IPS-18c (cell line): ENCODE measurements at regions not wholly inside any gene's neighbourhood (a gene's known extent, or its start where the extent isn't known, plus 50 kb on each side); places are given as distances from the start of the nearest gene placed in this dataset.
"Not testable (repeated sequence)": the region's sequence is repeated elsewhere in the genome, so short reads cannot be mapped to it uniquely, and the experiment has no call there.

Experiments
- H3K4me3 ChIP-seq: 2 replicates; pipeline ENCODE4 v1.7.0; 2013; ENCODE audit warnings: low read depth, mild to moderate bottlenecking, low read length, moderate library complexity; ENCODE audit not compliant: insufficient read depth
- H3K9me3 ChIP-seq: one replicate; pipeline ENCODE4 v1.6.1; 2013; ENCODE audit warnings: mild to moderate bottlenecking, low read length, moderate library complexity; ENCODE audit not compliant: control insufficient read depth, insufficient read depth

DNA sequence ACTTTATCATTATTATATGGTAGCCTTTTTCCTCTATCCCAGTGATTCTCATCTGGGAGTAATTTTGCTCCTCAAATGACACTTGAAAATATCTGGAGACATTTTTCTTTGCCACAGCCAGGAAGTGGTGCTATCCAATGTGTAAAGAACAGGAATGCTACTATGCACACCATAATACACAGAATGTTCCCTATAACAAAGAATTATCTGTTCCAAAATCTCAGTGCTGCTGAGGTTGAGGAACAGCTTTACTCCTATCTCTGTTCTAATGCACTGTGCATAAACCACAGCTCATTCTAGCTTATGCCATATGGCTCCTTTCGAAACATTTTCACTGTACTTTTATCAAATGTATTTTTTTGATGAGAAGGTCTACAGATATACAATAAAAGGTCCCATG lies 1231.2 kb upstream of the CELF4 start:
- no peak overlapping the region for H3K4me3 ChIP-seq

DNA sequence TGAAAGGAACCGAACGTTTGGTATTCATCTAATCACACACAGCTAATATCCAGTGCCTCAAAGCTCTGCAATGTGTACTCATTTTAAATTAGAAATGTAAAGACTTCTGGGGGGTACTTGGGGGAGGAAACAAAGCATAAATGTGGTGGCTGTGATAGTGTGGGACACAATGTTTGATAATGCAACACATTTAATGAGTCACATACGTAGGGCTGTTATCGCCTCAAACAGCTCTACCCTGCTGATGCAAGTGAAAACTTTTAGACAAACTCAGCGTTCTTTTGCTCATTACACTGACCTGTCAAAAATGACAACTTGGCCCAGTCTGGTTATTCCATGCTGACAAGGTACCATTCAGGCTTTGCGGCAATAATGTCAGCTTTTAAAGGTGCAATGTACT lies 1227.1 kb upstream of the CELF4 start:
- no peak overlapping the region for H3K4me3 ChIP-seq

More for the DNA sequence above, 1231.2 kb upstream of the CELF4 start:
- no peaks in the 10 kb centered on the region for H3K9me3 ChIP-seq

DNA sequence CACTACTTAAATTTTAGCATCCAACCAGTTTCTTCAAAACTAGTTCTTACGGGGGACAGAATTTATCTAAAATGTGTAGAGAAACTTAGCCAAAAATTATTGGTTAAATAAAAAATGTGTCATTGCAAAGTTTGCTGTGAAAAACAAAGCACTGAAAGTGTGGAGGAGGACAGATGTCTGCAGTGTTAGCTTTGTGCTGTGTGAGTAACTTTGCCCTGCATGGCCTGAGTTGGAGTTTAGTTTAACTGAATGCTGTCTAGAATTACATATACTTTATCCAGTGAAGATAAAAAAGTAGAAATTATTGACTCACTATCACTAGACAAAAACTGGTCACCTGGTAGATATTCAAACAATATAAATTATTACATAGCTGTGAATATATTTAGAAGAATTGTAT lies 1225.2 kb upstream of the CELF4 start:
- Histone ChIP-seq H3K9me3 (no peaks in the 10 kb centered on the region), H3K4me3 (no peak overlapping the region)

More for the DNA sequence above, 1227.1 kb upstream of the CELF4 start:
- no peaks in the 10 kb centered on the region for H3K9me3 ChIP-seq

DNA sequence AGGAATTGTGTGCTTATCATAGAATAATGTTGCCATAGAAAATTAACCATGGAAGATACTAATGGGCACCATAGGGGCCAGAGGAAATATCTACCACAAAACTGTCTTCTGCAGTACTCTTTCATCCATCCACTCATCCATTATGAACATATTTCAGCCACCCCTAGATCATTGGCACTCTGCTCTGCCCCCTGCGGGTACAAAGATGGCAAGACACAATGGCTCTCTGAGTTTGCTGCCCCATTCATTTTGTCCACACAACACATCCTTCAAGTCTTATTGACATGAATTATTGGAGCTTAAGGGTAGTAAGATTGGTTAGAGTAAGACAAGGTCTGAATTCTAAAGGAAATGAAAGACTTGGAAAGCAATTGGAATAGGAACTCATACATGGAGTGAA lies 1224.7 kb upstream of the CELF4 start:
- Histone ChIP-seq H3K9me3 (no peaks in the 10 kb centered on the region), H3K4me3 (no peak overlapping the region)

DNA sequence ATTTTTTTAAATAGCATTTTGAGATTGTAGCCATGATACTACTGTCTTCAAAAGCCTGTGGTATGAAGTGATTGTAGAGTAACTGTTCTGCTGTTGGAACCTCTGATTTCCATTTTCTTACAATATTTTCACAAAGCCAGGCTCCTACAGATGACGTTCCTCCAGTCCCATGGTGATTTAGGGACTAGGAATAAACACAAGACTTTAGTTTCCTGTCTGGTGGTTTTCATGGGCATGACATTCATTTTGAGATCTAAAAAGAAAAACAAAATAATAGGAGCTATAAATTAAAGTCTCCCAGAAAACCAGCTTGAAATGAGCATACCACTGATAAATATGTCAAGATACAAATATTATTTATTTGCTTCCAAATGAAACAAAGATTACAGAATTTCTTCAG lies 1223.5 kb upstream of the CELF4 start:
- Histone ChIP-seq H3K9me3 (no peaks in the 10 kb centered on the region), H3K4me3 (no peak overlapping the region)

DNA sequence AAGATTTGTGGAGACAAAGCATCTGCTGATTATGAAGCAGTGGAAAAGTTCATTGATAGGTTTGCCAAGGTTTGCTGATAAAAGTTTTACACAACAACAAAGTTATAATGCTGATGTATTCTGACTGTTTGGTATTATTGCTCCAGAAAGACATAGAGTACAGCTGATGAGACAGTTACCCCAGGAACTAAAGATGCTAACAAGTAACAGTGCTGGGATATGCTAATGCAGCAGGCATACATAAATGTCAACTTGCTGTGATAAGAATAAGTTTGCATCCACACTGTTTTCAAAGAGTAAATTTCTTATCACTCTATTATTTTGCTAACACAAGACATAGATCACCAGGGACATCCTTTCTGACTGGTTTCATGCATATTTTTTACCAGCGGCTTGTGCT lies 1221.3 kb upstream of the CELF4 start:
- Histone ChIP-seq H3K4me3 (no peak overlapping the region), H3K9me3 (no peaks in the 10 kb centered on the region)

DNA sequence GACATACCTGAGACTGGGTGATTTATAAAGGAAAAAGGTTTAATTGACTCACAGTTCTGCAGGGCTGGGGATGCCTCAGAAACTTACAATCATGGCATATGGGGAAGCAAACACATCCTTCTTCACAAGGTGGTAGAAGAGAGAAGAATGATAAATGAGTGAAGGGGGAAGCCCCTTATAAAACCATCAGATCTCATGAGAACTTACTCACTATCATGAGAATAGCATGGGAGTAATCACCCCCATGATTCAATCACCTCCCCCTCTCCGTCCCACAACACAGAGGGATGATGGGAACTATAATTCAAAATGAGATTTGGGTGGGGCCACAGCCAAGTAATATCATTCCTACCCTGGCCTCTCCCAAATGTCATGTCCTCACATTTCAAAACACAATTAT lies 1206.0 kb upstream of the CELF4 start:
- H3K9me3 ChIP-seq, H3K4me3 ChIP-seq: not testable (repeated sequence)

DNA sequence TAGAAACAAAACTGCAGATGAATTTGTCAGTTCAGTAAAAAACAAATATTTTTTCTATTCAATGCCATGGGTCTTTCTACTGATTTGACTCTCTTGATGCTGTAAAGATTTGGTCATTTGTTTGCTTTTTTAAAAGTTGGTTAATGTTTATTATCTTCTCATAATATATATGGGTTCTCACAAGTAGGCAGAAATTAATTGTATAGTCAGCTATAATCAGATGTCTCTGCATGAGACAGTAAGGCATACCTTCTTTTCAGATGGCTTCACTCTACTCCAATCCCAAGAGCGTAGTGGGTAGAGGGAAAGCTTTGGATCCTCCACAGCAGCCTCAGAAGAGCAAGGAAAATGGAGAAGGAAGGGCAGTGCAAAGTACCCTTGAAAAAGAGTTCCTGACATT lies 1202.9 kb upstream of the CELF4 start:
- Histone ChIP-seq H3K9me3 (no peaks in the 10 kb centered on the region), H3K4me3 (no peak overlapping the region)

DNA sequence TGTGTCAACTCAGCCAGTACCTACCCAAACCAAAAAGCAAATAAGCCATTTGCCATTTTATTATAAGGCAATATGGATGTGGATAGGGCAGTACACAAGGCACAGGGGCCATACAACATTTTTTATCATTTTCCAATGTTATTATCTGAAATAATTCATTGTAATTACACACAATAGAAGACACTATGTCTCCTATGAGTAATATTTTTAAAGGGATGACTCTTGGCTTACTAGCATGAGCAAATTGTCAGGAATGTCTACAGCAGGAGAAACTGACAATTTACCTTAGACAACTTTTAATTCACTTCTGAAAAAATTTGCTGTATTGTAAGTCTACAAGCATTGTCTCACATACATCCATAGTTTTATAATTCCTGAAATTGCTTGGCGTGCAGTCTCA lies 1193.9 kb upstream of the CELF4 start:
- H3K4me3 ChIP-seq: no peak overlapping the region
- no peaks in the 10 kb centered on the region for H3K9me3 ChIP-seq

DNA sequence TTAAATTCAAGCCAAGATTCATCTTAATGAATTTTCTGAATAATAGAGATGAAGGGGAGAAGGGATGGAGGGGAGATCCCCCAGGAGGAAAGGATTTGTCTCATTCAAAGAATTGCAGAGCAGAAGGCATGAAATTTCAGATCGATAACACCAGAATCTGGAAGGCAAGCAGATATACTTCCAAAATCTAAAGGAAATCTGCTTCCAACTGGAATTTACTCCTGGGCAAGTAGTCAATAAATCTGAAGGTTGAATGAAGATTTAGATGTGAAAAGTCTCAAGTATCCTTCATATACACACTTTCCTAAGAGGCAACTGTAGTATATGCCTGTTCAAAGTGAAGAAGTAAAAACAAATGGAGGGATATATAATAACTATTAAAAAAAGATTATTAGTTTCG lies 1190.8 kb upstream of the CELF4 start:
- H3K9me3 ChIP-seq: no peaks in the 10 kb centered on the region
- H3K4me3 ChIP-seq: no peak overlapping the region

DNA sequence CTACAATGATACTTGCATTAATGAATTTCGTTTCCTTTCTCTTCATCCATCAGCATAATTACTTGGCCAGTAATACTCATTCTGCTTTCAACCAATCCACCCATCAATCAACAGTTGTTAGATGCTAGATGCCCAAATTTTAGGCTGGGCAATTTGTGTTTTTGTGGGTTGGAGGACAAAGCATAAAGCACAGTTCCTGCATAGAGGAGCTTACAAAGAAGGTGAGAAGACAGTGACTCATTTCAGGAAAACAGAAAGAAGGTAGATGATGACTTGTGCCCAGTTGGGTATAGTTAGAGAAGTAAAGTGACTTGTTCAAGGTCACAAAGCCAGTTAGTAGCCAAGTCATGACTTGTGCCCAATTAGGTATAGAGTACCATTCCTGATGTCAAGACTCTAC lies 1186.8 kb upstream of the CELF4 start:
- Histone ChIP-seq H3K4me3 (no peak overlapping the region), H3K9me3 (no peaks in the 10 kb centered on the region)

DNA sequence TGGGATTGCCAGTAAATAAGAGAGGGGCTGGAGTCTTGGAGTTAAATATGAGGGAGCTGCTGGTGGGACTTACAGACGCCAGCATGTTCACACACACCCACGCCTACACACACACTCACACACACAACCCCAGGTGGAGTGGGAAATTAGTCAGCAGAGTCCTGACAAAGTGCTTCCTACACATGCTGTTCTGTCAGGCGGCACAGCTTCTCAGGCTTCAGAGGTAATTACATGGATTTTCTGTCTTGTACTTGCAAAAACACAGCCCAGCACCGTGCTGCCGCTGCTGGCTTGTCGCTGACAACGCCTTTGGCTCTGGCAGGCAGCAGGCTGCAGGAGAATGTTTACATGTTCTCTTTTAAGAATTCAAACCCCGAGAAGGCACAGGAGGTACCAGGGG lies 1186.3 kb upstream of the CELF4 start:
- no peaks in the 10 kb centered on the region for H3K9me3 ChIP-seq
- H3K4me3 ChIP-seq: no peak overlapping the region

DNA sequence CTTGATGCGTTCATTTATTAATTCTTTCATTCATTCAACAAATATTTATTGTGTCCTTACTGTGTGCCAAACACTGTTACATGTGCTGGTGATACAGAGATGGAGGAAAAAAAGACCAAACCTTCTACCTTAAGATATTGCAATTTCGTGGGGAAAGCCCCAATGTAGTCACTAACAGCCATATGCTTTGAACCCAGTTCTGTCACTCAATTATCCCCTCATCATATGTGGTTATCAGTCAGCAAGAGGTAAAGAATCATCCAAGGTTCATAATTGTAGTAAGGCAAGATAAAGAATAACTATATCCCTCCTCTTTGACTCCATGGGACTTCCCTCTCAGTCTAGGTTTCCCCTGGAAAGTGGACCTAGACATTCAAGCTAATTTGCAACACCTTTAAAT lies 1185.6 kb upstream of the CELF4 start:
- Histone ChIP-seq H3K9me3 (no peaks in the 10 kb centered on the region), H3K4me3 (no peak overlapping the region)

DNA sequence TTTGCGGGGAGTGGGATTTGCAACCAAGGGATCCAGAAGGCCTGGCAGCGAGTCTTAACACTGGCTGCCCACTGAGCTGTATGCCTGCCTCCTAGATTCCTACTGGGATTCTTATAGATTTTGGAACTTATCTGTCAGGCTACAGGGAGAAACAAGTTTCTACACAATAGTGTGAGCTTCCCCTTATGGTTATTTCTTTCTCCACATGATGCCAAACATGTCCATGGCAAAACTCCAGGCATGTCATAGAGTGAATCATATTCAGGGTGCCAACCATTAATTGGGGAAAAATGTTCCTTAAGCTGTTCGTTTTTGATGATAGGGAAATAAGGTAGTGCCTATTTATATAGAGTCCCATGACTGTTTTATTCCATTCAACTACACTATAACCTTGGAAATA lies 1185.2 kb upstream of the CELF4 start:
- H3K9me3 ChIP-seq: no peaks in the 10 kb centered on the region
- no peak overlapping the region for H3K4me3 ChIP-seq

DNA sequence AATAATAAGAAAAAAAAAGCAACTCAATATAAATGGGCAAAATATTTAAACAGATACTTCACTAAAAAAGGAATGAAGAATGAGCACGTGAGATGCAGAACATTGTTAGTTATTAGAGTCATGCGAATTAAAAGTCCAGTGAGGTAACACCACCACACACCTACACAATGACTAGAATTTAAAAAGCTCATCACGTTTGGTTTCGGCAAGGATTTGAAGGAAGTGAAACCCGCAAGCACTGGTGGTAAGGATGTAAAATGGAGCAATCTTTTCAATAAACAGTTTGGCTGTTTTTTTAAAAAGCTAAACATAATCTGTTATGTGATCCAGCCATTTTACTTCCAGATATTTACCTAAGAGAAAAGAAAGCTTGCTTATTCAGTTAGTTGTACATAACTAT lies 1181.6 kb upstream of the CELF4 start:
- Histone ChIP-seq H3K9me3 (no peaks in the 10 kb centered on the region), H3K4me3 (no peak overlapping the region)

DNA sequence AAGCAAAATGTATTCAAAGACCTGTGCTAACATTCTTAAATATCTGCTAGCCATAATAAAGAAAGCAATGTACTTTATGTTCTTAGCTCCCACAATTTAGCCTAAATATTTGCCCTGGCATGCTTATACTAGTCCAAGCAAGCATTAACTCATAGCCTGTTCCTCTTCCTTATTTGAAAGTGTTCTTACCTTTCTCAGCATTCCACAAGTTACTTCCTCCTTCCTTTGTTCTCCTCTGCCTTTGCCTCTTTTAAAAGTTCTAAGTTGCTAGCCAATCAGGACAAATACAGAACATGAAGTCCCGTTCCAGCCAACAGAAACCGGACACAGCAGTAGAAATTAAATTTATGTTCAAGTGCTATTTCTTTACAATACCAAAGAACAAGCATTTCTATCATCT lies 1154.6 kb upstream of the CELF4 start:
- H3K4me3 ChIP-seq: not testable (repeated sequence)

DNA sequence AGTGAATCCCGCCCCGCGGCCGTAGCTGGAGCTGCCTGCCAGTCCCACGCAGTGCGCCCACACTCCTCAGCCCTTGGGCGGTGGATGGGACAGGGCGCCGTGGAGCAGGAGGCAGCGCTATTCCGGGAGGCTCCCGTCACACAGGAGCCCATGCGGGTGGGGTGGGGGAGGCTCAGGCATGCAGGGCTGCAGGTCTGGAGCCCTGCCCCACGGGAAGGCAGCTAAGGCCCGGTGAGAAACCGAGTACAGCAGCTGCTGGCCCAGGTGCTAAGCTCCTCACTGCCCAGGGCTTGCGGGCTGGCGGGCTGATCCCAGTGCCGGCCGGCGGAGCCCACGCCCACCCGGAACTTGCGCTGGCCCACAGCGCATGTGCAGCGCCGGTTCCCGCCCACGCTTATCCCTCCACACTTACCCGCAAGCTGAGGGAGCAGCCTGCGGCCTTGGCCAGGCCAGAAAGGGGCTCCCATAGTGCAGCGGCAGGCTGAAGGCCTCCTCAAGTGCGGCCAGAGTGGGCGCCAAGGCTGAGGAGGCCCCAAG lies 1152.8 kb upstream of the CELF4 start:
- H3K9me3 ChIP-seq: no peaks in the 10 kb centered on the region
- no peak overlapping the region for H3K4me3 ChIP-seq

More for the DNA sequence above, 1154.6 kb upstream of the CELF4 start:
- H3K9me3 ChIP-seq: not testable (repeated sequence)

DNA sequence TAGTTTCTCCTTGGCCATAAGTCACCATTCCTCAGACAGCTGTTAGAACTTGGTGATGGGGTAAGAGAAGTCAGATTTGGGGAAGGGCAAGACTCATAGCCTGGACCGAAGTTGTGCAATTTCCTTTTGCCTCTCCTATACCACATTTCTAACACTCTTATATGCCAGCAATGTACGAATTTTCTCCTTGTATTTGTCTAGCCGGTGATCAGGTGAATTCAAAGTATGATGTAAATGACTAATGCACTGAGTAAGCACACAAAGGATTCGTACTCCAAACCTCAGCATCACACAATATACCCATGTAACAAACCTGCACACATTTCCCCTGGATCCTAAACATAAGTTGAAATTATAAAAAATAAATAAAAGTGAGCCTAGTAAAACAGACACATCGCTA lies 1143.5 kb upstream of the CELF4 start:
- no peak overlapping the region for H3K4me3 ChIP-seq
- H3K9me3 ChIP-seq: no peaks in the 10 kb centered on the region

DNA sequence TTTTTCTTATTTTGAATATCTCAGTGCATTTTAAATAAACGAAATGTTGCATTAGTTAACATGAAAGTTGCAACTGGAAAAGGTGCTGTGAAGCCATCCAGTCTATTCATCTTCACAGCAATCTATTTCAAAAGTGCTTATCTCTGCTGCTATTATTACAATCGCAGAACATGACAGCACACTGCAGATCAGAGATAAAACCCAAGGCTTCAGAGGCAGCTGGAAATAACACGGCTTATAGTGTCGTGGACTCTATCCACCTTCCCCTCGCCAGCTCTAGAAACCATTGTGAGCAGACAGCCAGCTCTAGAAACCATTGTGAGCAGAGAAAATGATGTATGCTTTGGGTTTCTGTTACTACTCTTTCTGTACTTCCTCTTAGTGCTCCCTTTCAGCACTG lies 1140.8 kb upstream of the CELF4 start:
- no peak overlapping the region for H3K4me3 ChIP-seq
- H3K9me3 ChIP-seq: no peaks in the 10 kb centered on the region

DNA sequence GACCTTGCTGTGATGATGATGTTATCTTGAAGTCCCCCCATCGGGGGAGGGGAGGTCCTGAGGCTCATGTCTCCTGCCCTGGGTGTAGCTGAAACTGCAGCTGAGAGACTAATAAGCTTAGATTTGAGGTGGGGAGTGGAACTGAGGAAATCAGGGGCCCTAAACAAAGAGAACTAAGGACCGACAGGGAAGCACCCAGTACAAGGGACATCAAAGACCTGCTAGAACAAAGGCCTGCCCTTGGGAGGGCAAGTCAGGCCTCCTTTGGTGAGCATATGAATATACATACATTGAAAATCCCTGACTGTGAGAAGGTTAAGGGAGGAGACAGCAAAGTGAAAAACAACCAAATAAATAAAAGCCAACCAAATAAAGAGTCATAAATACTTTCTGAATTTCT lies 1132.5 kb upstream of the CELF4 start:
- Histone ChIP-seq H3K4me3 (no peak overlapping the region), H3K9me3 (no peaks in the 10 kb centered on the region)
